ENCODE measurements at regions not wholly inside any gene's neighbourhood (a gene's known extent, or its start where the extent isn't known, plus 50 kb on each side); places are given as distances from the start of the nearest gene placed in this dataset.

GRCh38 chr7:52260046-52260665 is 775.3 kb upstream of the POM121L12 start:
- no peak for ATAC-seq
- DNase-seq = no peak
- Histone ChIP-seq H3K27me3 (no peaks in the 10 kb centered on the region), H3K4me1 (no peaks in the 10 kb centered on the region), H3K36me3 (replicated peaks in 1 of 2; ENCODE audit: insufficient read depth in 1 of 2, low read depth in 2 of 2) (no peaks in the 10 kb centered on the region), H3K4me3 (no peak overlapping the region), H3K27ac (no peak overlapping the region), H3K9me3 (no peaks in the 10 kb centered on the region)
- no peak for TF ChIP-seq POLR2A (IDR thresholded peaks at IDR 0.05)
- TF ChIP-seq, protein P1, sequence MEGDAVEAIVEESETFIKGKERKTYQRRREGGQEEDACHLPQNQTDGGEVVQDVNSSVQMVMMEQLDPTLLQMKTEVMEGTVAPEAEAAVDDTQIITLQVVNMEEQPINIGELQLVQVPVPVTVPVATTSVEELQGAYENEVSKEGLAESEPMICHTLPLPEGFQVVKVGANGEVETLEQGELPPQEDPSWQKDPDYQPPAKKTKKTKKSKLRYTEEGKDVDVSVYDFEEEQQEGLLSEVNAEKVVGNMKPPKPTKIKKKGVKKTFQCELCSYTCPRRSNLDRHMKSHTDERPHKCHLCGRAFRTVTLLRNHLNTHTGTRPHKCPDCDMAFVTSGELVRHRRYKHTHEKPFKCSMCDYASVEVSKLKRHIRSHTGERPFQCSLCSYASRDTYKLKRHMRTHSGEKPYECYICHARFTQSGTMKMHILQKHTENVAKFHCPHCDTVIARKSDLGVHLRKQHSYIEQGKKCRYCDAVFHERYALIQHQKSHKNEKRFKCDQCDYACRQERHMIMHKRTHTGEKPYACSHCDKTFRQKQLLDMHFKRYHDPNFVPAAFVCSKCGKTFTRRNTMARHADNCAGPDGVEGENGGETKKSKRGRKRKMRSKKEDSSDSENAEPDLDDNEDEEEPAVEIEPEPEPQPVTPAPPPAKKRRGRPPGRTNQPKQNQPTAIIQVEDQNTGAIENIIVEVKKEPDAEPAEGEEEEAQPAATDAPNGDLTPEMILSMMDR (IDR thresholded peaks at IDR 0.05) = peak in 3 of 7 experiments; percentile 6 to 11 (median 7)
- WGBS, 2 donors = 53 to 71% methylated on average over 6 of the region's 6 CpGs
- intact Hi-C loops (cut with DNase I) = no loop called here

DNA sequence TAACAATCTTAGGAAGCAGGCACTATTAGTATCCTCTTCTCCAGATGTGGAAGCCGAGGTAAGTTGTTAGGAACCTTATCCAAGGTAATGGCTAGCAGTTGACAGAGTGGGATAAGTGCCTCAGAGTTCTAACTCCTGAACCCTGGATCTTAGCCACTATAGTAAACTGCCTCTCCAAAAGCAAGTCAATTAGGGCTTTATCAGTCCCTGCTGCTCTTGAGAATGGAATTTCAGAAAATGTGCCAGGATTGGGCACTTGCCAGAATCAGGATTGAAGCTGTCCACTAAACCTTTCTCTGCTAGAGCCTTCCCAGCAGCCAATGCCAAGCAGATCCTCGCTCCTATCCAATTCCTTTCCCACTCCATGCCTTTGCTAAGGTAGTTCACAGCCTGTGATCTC is 777.5 kb upstream of the POM121L12 start:
- ATAC-seq = no peak
- TF ChIP-seq, protein P1 (IDR thresholded peaks at IDR 0.05) = no peak
- no peak for TF ChIP-seq POLR2A (IDR thresholded peaks at IDR 0.05)

DNA sequence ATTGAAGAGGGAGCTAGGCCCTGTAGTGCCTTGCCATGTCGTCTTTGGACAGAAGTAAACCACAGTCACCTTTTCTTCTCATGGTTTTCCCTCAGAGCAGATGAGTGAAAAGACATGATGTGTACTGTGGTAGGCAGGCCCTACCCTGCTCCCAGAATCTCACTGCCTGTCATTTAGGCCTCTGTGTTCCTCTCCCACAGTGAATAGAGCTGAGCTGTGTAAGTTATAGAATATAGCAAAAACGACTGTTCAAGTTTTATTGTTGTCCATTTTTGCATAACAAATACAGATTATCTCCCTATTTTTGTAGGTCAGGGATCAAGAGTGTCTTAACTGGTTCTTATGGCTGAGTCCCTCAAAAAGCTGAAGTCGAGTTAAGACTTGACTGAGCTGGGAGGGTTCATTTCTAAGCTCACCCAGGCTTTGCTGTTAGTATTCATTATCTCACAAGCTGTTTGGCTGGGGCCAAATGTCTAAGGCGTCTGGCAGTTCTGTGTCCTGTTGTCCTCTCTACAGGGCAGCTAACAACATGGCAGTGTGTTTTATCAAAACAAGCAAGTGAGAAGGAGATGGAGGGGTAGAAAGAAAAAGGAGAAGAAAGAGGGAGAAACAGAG is 780.9 kb upstream of the POM121L12 start:
- Histone ChIP-seq H3K27ac (no peak overlapping the region), H3K4me3 (no peak overlapping the region), H3K27me3 (no peaks in the 10 kb centered on the region), H3K4me1 (no peaks in the 10 kb centered on the region), H3K9me3 (no peaks in the 10 kb centered on the region), H3K36me3 (replicated peaks in 1 of 2; ENCODE audit: insufficient read depth in 1 of 2, low read depth in 2 of 2) (no peaks in the 10 kb centered on the region)
- WGBS, 2 donors = 43 to 47% methylated on average over 4 of the region's 4 CpGs
- TF ChIP-seq, protein P1 (IDR thresholded peaks at IDR 0.05) = no peak
- no peak for TF ChIP-seq POLR2A (IDR thresholded peaks at IDR 0.05)
- DNase-seq (no peak), ATAC-seq (no peak)
- intact Hi-C loops (cut with DNase I) = no loop called here

More for the DNA sequence above, 777.5 kb upstream of the POM121L12 start:
- DNase-seq = no peak
- Histone ChIP-seq H3K9me3 (no peaks in the 10 kb centered on the region), H3K27me3 (no peaks in the 10 kb centered on the region), H3K36me3 (replicated peaks in 1 of 2; ENCODE audit: insufficient read depth in 1 of 2, low read depth in 2 of 2) (no peaks in the 10 kb centered on the region), H3K4me3 (no peak overlapping the region), H3K27ac (no peak overlapping the region), H3K4me1 (no peaks in the 10 kb centered on the region)
- 11 to 31% methylated on average over 2 of the region's 2 CpGs for WGBS, 2 donors
- intact Hi-C loops (cut with DNase I) = no loop called here

- intact Hi-C loops (cut with DNase I) = no loop called here
- Histone ChIP-seq H3K9me3 (no peaks in the 10 kb centered on the region), H3K4me1 (no peaks in the 10 kb centered on the region), H3K27ac (no peak overlapping the region), H3K36me3 (replicated peaks in 1 of 2; ENCODE audit: insufficient read depth in 1 of 2, low read depth in 2 of 2) (no peaks in the 10 kb centered on the region), H3K4me3 (no peak overlapping the region), H3K27me3 (no peaks in the 10 kb centered on the region)
- no peak for DNase-seq
- no peak for ATAC-seq
- TF ChIP-seq, protein P1 (IDR thresholded peaks at IDR 0.05) = no peak
- TF ChIP-seq POLR2A (IDR thresholded peaks at IDR 0.05) = no peak
- WGBS, 2 donors = 41% methylated on average over 5 of the region's 5 CpGs
Observed at GRCh38 chr7:52253953-52254352, 781.5 kb upstream of the POM121L12 start.

DNA sequence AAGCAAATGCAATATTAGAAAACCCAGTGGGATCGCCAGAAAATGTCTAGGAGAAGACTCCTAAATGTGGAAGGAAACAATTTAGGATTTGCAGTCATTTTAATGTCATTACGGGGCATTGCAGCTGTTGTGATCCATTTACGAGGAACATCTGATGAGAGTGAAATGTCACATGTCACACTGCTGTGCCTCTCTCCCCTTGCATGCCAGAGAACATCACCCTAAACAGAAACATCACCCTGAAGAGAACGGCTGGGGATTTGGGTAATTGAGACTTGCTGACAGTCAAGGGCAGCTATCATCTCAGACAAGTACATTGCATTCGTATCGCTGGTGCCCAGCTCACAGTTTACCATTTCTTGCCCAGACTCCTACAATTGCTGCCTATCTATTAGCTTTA is 785.7 kb upstream of the POM121L12 start:
- Histone ChIP-seq H3K27ac (no peak overlapping the region), H3K4me1 (no peaks in the 10 kb centered on the region), H3K27me3 (no peaks in the 10 kb centered on the region), H3K4me3 (no peak overlapping the region), H3K9me3 (no peaks in the 10 kb centered on the region), H3K36me3 (replicated peaks in 1 of 2; ENCODE audit: insufficient read depth in 1 of 2, low read depth in 2 of 2) (no peaks in the 10 kb centered on the region)
- intact Hi-C loops (cut with DNase I) = no loop called here
- ATAC-seq (no peak), DNase-seq (no peak)
- 48 to 57% methylated on average over 6 of the region's 6 CpGs for whole genome bisulfite sequencing, 2 donors
- no peak for TF ChIP-seq POLR2A (IDR thresholded peaks at IDR 0.05)

Data from body of pancreas (tissue), 4 donors.